Muscle layer of colon (tissue), 2 donors: ENCODE measurements at regions not wholly inside any gene's neighbourhood (a gene's known extent, or its start where the extent isn't known, plus 50 kb on each side); places are given as distances from the start of the nearest gene placed in this dataset.

Experiments used
- H3K27ac ChIP-seq: one replicate; pipeline ENCODE4 v1.7.0; 2013; ENCODE audit warnings: low read depth, mild to moderate bottlenecking, low read length, moderate library complexity
- H3K27me3 ChIP-seq, 2 donors: one replicate each; pipeline ENCODE4 v1.7.0; 2013; ENCODE audit warnings: low read length in 2 of 2, mild to moderate bottlenecking in 2 of 2; ENCODE audit not compliant: insufficient read depth in 2 of 2, control insufficient read depth in 1 of 2
- H3K36me3 ChIP-seq: one replicate; pipeline ENCODE4 v1.7.0; 2013; ENCODE audit warnings: mild to moderate bottlenecking, low read length; ENCODE audit not compliant: insufficient read depth
- H3K4me1 ChIP-seq: one replicate; pipeline ENCODE4 v1.7.0; 2013; ENCODE audit warnings: mild to moderate bottlenecking, low read length; ENCODE audit not compliant: insufficient read depth
- H3K4me3 ChIP-seq, 2 donors: one replicate each; pipeline ENCODE4 v1.7.0; 2013; ENCODE audit warnings: low read length in 2 of 2, low read depth in 1 of 2, mild to moderate bottlenecking in 1 of 2, moderate library complexity in 1 of 2
- H3K9ac ChIP-seq: one replicate; pipeline ENCODE4 v1.7.0; 2013; ENCODE audit warnings: low read length
- H3K9me3 ChIP-seq: one replicate; pipeline ENCODE4 v1.7.0; 2013; ENCODE audit warnings: mild to moderate bottlenecking, low read length
- donor health status: abdominal sarcoma.
- donor health status: Adenocarcinoma of cecum.

DNA sequence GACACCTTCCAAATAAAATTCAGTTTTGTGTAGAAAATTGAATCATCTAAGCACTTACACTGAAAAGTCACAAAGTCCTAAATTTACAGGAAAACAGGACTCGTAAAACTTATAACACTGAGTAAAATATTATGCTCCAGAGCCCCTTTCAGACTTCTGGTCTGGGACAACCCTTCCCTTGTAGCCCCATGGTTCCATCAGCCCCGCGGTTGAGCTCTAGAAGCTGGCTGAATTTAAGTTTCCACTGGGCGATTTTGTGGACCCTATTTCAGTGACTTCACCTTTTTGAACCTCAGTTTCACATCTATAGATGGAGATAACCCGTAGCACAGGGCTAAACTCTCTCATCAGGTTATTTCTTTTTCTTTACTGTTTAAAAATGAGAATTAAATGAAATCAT lies 117.7 kb upstream of the BACH2 start:
- Histone ChIP-seq H3K36me3 (no peaks in the 10 kb centered on the region), H3K4me1 (no peaks in the 10 kb centered on the region), H3K9ac (no peak overlapping the region), H3K27ac (no peak overlapping the region), H3K9me3 (no peaks in the 10 kb centered on the region), H3K27me3 (no peaks in the 10 kb centered on the region), H3K4me3 (no peak overlapping the region)

DNA sequence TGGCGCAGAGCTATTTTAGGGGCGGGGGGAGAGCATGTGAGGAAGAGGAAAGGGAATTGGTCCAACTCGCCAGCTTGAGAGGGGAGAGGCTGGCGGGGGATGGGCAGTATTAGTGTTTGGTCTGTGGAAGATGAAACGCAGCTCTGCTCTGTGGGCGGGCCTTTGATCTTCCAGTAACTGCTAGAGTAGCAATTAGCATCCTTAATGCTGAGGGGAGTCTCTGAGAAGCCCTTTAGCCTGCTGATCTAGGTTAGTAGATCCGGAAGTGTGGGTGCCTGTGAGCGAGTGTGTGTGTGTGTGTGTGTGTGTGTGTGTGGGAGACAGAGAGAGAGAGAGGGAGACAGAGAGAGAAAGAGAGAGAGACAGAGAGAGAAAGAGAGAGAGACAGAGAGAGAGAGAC lies 117.2 kb upstream of the BACH2 start:
- Histone ChIP-seq H3K27ac (no peak overlapping the region), H3K36me3 (no peaks in the 10 kb centered on the region), H3K9me3 (no peaks in the 10 kb centered on the region), H3K27me3 (no peaks in the 10 kb centered on the region), H3K4me1 (no peaks in the 10 kb centered on the region), H3K4me3 (peak overlapping the region in 1 of 2 donors; percentile 43), H3K9ac (no peak overlapping the region)

DNA sequence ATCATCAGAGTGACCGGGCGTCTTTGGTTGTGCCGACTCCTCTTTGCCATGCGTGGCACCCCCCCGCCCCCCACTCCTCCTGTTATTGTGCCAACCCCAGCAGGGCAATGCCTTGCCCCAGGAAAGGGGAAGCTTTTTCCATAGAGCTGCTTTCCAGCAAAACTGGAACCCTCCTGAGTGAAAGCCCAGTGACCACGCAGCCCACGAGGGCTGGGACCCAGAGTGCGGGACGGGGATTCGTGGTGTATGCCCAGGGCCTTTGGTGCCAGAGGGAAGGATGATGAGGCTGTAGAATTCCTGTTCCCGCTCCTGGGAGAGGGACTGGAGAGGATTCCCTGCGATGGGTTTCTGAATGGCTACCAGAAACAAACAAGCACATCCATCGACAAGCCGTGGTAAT lies 116.8 kb upstream of the BACH2 start:
- no peaks in the 10 kb centered on the region for H3K27me3 ChIP-seq
- no peaks in the 10 kb centered on the region for H3K4me1 ChIP-seq
- H3K27ac ChIP-seq = no peak overlapping the region
- peak overlapping the region in 1 of 2 donors; percentile 43 for H3K4me3 ChIP-seq
- H3K36me3 ChIP-seq = no peaks in the 10 kb centered on the region
- no peaks in the 10 kb centered on the region for H3K9me3 ChIP-seq
- no peak overlapping the region for H3K9ac ChIP-seq

DNA sequence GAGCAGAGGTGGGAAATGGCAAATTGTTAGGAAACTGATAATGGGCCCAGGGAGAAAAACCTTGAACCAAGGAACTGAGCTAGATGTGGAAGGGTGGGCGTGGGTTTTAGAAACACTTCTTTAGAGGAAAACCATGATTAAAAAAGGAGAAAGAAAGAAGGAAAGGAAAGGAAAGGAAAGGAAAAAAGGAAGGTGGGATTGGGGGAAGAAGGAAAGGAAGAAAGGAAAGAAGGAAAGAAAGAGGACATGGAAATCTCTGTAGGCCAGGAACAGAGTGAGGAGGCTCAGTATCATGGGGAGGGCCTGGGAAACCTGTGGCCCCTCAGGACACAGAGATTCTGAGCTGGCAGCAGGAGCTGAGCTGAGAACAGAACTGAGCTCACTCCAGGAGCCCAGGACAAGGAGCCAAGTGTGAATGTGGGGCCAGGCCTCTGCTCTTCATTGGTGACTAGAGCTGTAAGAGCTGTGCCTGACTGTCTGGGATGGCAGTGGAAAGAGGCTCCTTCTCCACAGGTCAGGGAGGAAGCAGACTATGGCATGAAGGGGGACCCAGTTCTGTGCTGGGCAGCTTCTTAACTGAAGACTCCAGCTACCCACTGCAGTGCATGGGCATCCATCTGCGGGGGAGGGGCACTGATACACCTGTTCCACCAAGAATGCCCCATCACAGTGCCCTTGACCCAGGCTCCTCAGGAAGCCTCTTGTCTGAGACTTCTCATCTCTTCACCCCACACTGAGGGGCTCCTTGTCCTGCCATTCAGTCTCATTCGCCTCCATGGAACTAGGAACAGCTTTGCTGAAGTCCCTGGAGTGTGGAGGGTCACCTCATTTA lies 116.1 kb upstream of the BACH2 start:
- Histone ChIP-seq H3K9ac (no peak overlapping the region), H3K9me3 (no peaks in the 10 kb centered on the region), H3K36me3 (no peaks in the 10 kb centered on the region), H3K27me3 (no peaks in the 10 kb centered on the region), H3K4me3 (no peak overlapping the region), H3K27ac (no peak overlapping the region), H3K4me1 (no peaks in the 10 kb centered on the region)

DNA sequence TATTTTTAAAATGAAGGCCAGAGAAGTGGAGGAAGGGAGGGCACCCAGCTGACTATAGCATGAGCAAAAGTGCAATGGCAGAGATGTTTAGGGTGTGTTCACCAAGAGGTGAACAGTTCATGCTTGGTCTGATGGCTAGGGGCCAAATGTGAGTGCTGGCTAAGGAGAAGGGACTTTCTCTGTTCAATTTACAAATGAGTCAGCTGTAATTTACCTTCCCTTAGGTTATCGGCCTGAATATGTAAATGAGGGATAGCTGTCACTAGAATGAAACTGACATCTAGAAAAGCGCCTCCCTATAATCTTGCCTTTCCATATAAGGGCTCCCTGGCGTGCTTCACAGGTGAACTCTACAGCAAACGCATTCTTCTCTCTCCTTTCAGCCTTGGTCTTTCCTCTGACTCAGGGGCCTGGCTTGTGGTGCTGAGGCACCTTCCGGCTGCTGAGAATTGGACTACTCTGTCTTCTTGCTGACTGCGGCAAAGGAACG lies 114.7 kb upstream of the BACH2 start:
- no peaks in the 10 kb centered on the region for H3K4me1 ChIP-seq
- no peak overlapping the region for H3K9ac ChIP-seq
- H3K27me3 ChIP-seq = no peaks in the 10 kb centered on the region
- no peaks in the 10 kb centered on the region for H3K36me3 ChIP-seq
- no peak overlapping the region for H3K4me3 ChIP-seq
- H3K27ac ChIP-seq = no peak overlapping the region
- H3K9me3 ChIP-seq = no peaks in the 10 kb centered on the region

DNA sequence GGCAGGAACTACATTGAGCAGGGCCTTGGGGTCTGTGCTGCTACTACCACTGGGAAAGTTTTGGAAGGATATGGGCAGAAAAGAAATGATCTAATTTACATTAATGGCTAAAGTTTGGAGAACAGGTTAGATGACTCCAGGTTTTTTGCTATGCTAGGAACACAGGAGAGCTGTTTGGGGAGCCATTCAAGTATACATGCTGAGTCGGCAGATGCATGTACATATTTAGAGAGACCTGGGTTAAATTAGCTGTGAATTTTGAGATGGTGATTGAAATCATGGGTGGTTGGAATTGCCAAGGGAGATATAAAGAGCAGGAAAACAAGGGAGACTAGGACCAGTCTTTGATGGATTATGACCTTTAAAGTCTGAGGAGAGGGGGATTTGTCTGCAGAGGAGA lies 113.1 kb upstream of the BACH2 start:
- H3K4me1 ChIP-seq = no peaks in the 10 kb centered on the region
- no peaks in the 10 kb centered on the region for H3K27me3 ChIP-seq

DNA sequence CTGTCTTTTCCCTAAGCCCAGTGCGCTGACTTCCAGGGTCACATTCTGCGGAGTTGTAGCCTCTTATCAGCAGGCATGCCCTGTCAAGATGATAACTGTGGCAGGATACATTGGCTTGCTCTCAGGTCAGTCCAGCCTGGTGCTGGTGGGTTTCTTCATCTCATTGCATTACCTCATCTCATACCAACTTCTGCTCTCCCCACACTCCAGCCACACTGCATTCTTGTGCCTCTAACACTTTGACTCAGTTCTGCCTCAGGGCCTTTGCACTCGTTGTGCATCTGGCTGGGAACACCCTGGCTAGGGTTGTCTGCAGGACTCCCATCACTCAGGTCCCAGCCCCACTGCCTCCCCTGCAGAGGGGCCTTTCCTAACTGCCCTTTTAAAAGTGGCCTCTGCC lies 110.3 kb upstream of the BACH2 start:
- Histone ChIP-seq H3K9ac (no peak overlapping the region), H3K4me1 (no peaks in the 10 kb centered on the region), H3K27me3 (no peaks in the 10 kb centered on the region), H3K9me3 (no peaks in the 10 kb centered on the region), H3K36me3 (no peaks in the 10 kb centered on the region), H3K4me3 (no peak overlapping the region), H3K27ac (no peak overlapping the region)

More for the DNA sequence above, 113.1 kb upstream of the BACH2 start:
- H3K4me3 ChIP-seq = no peak overlapping the region
- no peak overlapping the region for H3K9ac ChIP-seq
- H3K36me3 ChIP-seq = no peaks in the 10 kb centered on the region
- H3K27ac ChIP-seq = no peak overlapping the region
- no peaks in the 10 kb centered on the region for H3K9me3 ChIP-seq

DNA sequence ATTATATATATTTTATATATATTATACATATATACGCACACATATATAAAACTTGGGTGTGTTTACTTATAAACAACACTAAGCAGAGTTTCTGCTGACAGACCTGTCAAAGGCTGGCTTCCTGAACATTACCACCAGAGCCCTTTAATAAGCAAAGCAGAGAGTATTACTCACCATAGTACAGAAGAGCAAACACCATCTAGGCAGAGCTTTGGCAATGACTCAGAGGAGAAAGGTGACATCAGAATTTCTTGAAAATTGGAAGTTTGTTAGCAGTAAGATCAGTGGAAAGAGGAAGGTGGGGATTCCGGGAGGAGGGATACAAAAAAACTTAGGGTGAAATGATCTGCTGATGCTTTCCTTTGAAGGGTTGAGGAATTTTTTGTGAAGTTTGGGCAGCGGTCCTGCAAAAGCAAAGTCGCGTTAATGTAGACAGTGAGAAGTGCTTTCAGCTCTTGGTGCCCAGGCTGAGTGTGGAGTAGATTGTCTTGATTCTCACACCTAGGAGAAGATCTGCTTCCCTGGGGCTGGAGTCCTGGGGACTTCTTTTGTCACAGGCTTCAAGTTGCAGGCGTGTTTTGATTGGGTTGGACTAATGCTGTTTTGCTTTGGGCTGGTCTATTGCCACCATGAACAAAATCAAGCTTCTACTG lies 109.6 kb upstream of the BACH2 start:
- Histone ChIP-seq H3K27ac (no peak overlapping the region), H3K27me3 (no peaks in the 10 kb centered on the region), H3K9ac (no peak overlapping the region), H3K4me1 (no peaks in the 10 kb centered on the region), H3K4me3 (no peak overlapping the region), H3K9me3 (no peaks in the 10 kb centered on the region), H3K36me3 (no peaks in the 10 kb centered on the region)

DNA sequence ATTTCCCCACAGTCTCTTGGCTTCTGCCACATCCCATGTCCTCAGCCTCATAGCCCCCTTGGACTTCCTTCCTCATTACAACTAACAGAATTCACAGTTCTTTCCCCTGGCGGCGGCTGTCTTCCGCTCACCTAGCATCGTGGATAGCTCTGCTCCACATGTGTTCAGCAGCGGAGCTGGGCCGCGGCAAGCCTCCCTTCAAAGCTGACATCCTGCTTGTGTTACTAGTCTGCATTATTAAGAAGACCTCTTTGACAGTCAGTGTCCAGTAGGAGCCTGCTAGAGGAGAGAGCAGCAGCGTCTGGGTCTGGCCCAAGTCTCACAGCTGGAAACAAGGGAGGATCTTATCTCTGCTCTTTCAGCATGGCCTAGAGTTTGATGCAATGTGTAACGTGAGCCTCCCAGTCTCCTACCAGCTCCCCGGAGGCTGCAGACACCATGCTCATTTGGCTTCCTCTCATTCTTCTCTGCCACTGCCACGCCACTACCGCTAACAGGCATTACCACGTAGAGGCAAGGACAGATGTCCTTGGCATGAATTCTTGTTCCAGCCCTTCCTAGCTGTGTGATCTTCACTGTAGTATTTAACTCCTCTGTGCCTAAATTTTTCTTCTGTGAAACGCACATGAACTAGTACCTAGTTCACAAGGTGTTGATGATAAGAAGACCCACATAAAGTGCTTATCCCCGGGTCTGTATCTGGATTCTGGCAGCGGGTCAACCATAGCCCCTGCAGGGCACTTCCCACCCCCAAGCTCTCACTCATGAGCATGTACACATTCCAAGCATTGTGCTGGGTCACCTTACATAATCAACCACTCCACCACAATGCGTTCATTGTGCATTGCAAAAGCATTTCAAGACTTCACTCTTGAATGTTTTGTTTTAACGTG lies 107.1 kb upstream of the BACH2 start:
- Histone ChIP-seq H3K27ac (no peak overlapping the region), H3K9ac (no peak overlapping the region)

DNA sequence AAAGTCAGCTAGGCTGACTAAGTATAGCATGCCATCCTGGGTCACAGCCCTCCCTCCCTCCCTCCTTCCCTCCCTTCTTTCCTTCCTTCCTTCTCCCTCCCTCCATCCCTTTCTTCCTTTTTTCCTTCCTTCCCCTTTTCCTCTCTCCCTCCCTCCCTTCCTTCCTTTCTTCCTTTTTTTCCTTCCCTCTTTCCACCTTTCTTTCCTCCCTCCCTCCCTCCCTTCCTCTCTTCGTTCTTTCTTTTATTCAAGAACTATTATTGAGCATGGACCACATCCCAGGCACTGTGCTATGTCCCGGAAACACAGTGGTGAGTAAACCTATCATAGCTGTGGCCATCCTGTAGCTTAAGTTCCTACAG lies 106.2 kb upstream of the BACH2 start:
- no peak overlapping the region for H3K4me3 ChIP-seq
- no peak overlapping the region for H3K9ac ChIP-seq
- H3K36me3 ChIP-seq = no peaks in the 10 kb centered on the region
- H3K27ac ChIP-seq = no peak overlapping the region
- no peaks in the 10 kb centered on the region for H3K27me3 ChIP-seq
- no peaks in the 10 kb centered on the region for H3K4me1 ChIP-seq
- no peaks in the 10 kb centered on the region for H3K9me3 ChIP-seq

More for the DNA sequence above, 107.1 kb upstream of the BACH2 start:
- Histone ChIP-seq H3K9me3 (no peaks in the 10 kb centered on the region), H3K36me3 (no peaks in the 10 kb centered on the region), H3K27me3 (no peaks in the 10 kb centered on the region), H3K4me3 (no peak overlapping the region), H3K4me1 (no peaks in the 10 kb centered on the region)
